Gastrocnemius medialis (tissue), 4 donors: ENCODE measurements at regions not wholly inside any gene's neighbourhood (a gene's known extent, or its start where the extent isn't known, plus 50 kb on each side); places are given as distances from the start of the nearest gene placed in this dataset.

Source experiments
- ATAC-seq, 2 donors: fragments of 150-250 bp; one replicate each; pipeline ENCODE4 v1.9.1; 2016
- DNase-seq, 2 donors: peaks; one replicate each; pipeline ENCODE4 v3.0.0-alpha.2; 2019
- H3K27ac ChIP-seq, 4 donors: fragments of 200-600 bp; sonication (generic); 1 replicate in 1 of 4; 2 replicates in 3 of 4; pipeline ENCODE4 v1.5.1; 2016 to 2018; ENCODE audit warnings: mild to moderate bottlenecking in 2 of 4, moderate library complexity in 1 of 4
- H3K27me3 ChIP-seq, 3 donors: fragments of 200-600 bp; sonication (generic) in 2 of 3; 1 replicate in 1 of 3; 2 replicates in 2 of 3; pipeline versions ENCODE4 v1.5.1 to v1.6.0; 2016 to 2019; ENCODE audit warnings: mild to moderate bottlenecking in 1 of 3, moderate library complexity in 1 of 3
- H3K36me3 ChIP-seq, 2 donors: fragments of 200-600 bp; sonication (generic) in 1 of 2; one replicate each; pipeline ENCODE4 v1.5.1; 2017 to 2018
- H3K4me1 ChIP-seq, 2 donors: fragments of 200-600 bp; sonication (generic) in 1 of 2; one replicate each; pipeline ENCODE4 v1.5.1; 2016 to 2017; ENCODE audit warnings: mild to moderate bottlenecking in 2 of 2
- H3K4me3 ChIP-seq, 4 donors: fragments of 200-600 bp; sonication (generic) in 3 of 4; 1 replicate in 1 of 4; 2 replicates in 3 of 4; pipeline ENCODE4 v1.5.1; 2016 to 2019; ENCODE audit warnings: mild to moderate bottlenecking in 2 of 4
- H3K9me3 ChIP-seq, 3 donors: fragments of 200-600 bp; sonication (generic) in 2 of 3; 1 replicate in 1 of 3; 2 replicates in 2 of 3; pipeline ENCODE4 v1.5.1; 2016 to 2019
- POLR2A ChIP-seq, 2 donors: fragments of 450-650 bp; IDR thresholded peaks; one replicate each; pipeline ENCODE4 v1.6.1; 2017; ENCODE audit warnings: antibody characterized with exemption in 2 of 2, mild to moderate bottlenecking in 2 of 2, moderate library complexity in 2 of 2
- in situ Hi-C, 4 donors: fragments of 200-750 bp; cut with MboI; loops; one replicate each; pipeline versions ENCODE4 v1.15.0 to v1.8.0; 2017; ENCODE audit warnings: low sequenced_read_pairs in 4 of 4
- intact Hi-C: fragments of 100-400 bp; cut with DNase I; formaldehyde crosslinking; loops from one replicate; pipeline ENCODE4 v1.15.1; 2023; ENCODE audit warnings: low total_unique reads
- TF ChIP-seq, protein P1 (sequence below), 5 experiments: fragments of 450-650 bp in 3 of 5; fragments of 200-600 bp in 2 of 5; sonication (generic) in 2 of 5; IDR thresholded peaks in 4 of 5; conservative IDR thresholded peaks in 1 of 5; 1 replicate in 4 of 5; 2 replicates in 1 of 5; pipeline ENCODE4 v1.5.1; 2016 to 2019; ENCODE audit warnings: antibody characterized with exemption in 5 of 5, mild to moderate bottlenecking in 3 of 5, moderate library complexity in 3 of 5

DNA sequence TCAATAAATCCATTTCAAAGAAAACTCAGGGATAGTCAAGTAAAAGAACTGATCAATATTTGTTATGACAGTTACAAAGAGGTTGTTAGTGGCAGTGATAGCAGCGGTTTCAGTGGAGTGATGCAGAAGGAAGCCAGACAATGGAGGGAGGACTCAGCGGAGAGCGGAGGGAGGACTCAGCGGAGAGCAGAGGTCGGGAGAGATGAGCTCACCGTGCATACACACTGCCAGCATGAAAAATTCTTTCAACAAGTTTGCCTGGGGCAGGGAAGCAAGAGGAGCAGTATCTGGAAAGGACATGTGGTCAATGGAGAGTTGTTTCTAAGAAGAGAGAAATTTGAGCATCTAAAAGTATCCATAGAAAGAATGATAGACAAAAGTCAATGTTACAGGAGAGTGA lies 60.9 kb upstream of the BCL11A start:
- no peaks in the 10 kb centered on the region for H3K27me3 ChIP-seq
- TF ChIP-seq, protein P1, sequence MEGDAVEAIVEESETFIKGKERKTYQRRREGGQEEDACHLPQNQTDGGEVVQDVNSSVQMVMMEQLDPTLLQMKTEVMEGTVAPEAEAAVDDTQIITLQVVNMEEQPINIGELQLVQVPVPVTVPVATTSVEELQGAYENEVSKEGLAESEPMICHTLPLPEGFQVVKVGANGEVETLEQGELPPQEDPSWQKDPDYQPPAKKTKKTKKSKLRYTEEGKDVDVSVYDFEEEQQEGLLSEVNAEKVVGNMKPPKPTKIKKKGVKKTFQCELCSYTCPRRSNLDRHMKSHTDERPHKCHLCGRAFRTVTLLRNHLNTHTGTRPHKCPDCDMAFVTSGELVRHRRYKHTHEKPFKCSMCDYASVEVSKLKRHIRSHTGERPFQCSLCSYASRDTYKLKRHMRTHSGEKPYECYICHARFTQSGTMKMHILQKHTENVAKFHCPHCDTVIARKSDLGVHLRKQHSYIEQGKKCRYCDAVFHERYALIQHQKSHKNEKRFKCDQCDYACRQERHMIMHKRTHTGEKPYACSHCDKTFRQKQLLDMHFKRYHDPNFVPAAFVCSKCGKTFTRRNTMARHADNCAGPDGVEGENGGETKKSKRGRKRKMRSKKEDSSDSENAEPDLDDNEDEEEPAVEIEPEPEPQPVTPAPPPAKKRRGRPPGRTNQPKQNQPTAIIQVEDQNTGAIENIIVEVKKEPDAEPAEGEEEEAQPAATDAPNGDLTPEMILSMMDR (IDR thresholded peaks at IDR 0.05 in 4 of 5, conservative IDR thresholded peaks at IDR 0.05 in 1 of 5): no peak
- TF ChIP-seq POLR2A (IDR thresholded peaks at IDR 0.05): no peak
- in situ Hi-C loops: no loop called here
- intact Hi-C loops: no loop called here
- DNase-seq: no peak
- H3K9me3 ChIP-seq: no peaks in the 10 kb centered on the region
- H3K4me3 ChIP-seq: no peak overlapping the region
- no peaks in the 10 kb centered on the region for H3K36me3 ChIP-seq
- no peaks in the 10 kb centered on the region for H3K4me1 ChIP-seq
- no peak for ATAC-seq
- H3K27ac ChIP-seq: no peak overlapping the region

DNA sequence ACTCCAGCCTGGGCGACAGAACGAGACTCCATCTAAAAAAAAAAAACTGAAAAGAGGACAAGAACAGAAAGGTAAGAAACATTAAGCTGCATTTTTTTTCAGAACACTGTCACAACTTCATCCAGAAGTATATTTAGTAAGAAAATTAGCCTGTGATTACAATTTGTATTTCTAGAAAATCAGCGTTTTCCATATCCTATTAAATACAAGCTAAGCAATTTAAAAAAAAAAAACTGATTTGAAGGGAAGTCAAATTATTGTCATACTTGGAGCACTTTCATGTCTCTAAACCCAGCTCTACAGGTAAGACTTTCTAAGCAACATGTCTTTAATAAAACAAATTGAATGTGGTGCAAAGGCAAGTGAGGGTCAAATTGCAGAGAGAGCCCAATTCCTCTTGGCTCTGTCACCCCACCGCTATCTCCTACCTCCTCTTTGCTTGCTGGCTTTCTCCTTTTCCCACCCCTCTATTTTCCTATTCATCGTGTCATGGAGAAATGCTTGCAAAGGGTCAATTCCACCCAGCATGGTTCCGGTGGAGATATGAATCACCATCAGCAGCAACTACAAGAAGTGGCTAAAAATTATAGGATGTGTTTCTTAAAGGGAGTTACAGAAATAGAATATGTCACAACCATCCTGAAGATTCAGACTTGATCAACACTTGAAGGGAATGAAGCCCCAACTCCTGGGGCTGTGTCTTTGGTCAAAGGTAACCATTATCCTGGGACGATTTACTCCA lies 68.4 kb upstream of the BCL11A start:
- intact Hi-C loops: no loop called here
- Histone ChIP-seq H3K9me3 (no peaks in the 10 kb centered on the region), H3K36me3 (no peaks in the 10 kb centered on the region), H3K4me1 (no peaks in the 10 kb centered on the region), H3K27me3 (peaks cover 0 to under 1% (median 0%) of the 10 kb centered on the region in 3 donors), H3K27ac (no peak overlapping the region), H3K4me3 (no peak overlapping the region)
- ATAC-seq: no peak
- in situ Hi-C loops: no loop called here
- TF ChIP-seq POLR2A (IDR thresholded peaks at IDR 0.05): no peak
- TF ChIP-seq, protein P1 (IDR thresholded peaks at IDR 0.05 in 4 of 5, conservative IDR thresholded peaks at IDR 0.05 in 1 of 5): no peak
- DNase-seq: no peak

DNA sequence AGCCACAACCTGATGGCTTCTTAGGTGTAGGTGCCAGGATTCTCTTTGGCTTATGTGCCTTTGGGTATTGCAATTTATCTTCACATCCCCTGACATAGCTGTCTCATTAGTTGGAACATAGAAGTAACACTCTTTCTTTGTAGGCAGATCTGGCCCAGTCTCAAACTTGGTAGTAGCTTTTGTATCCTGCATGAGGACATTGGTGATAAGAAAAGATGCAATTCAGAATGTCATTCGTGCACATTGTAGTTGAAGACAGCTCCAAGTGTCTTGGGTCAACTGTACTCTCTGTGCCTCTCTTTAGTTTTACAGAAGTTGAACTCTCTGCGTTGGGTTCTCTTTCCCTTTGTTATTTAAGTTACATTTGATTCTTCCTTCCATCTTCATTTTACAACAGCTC lies 69.6 kb upstream of the BCL11A start:
- H3K9me3 ChIP-seq: no peaks in the 10 kb centered on the region
- peaks cover 0 to 7% (median 0%) of the 10 kb centered on the region in 3 donors for H3K27me3 ChIP-seq
- intact Hi-C loops (no loop called here), in situ Hi-C loops (no loop called here)
- H3K4me3 ChIP-seq: no peak overlapping the region
- TF ChIP-seq POLR2A (IDR thresholded peaks at IDR 0.05): no peak
- TF ChIP-seq, protein P1 (IDR thresholded peaks at IDR 0.05 in 4 of 5, conservative IDR thresholded peaks at IDR 0.05 in 1 of 5): no peak
- H3K27ac ChIP-seq: no peak overlapping the region
- DNase-seq: no peak
- H3K36me3 ChIP-seq: no peaks in the 10 kb centered on the region
- H3K4me1 ChIP-seq: no peaks in the 10 kb centered on the region
- ATAC-seq: no peak

DNA sequence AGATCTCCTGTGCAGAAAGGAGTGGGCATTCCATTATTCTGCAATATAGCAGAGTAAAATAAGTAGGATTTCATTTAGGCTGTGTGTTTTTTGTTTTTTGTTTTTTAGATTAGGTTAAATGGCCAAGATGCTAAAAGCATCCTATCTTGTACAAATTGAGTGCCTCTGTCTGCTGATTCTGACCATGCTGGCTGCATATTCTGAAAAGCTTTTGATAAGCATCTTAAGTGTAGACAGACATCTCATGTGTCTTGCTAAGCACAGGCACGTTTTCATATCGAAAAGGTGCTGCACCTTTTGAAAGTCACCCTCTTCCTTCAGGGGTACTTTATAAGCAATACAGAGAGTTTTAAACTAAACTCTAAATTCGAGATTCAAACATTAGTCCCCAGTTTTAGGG lies 74.0 kb upstream of the BCL11A start:
- intact Hi-C loops: no loop called here
- peaks cover 0 to 7% (median 0%) of the 10 kb centered on the region in 3 donors for H3K27me3 ChIP-seq
- no peaks in the 10 kb centered on the region for H3K36me3 ChIP-seq
- no peak for ATAC-seq
- in situ Hi-C loops: no loop called here
- H3K4me3 ChIP-seq: no peak overlapping the region
- H3K4me1 ChIP-seq: no peaks in the 10 kb centered on the region
- DNase-seq: no peak
- H3K27ac ChIP-seq: no peak overlapping the region
- H3K9me3 ChIP-seq: no peaks in the 10 kb centered on the region
- TF ChIP-seq, protein P1 (IDR thresholded peaks at IDR 0.05 in 4 of 5, conservative IDR thresholded peaks at IDR 0.05 in 1 of 5): no peak
- no peak for TF ChIP-seq POLR2A (IDR thresholded peaks at IDR 0.05)

DNA sequence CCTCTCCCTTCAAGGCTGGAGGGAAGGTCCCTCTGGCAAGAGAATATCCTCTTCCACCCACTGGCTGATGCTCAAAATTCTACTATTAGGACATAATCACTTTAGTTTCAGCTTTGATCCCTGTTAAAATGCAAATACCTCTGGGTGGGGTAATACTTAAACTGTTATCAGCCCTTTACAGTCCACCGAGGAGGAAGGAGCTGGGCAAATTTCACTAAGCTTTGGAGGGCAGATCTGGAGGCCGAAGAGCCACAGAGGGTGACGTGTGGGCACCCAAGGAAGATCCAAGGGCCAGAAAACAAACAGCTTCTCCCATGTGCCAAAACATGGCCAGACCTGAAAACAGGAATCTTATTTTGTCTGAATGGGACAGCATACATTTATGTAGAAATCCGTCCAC lies 74.6 kb upstream of the BCL11A start:
- no peak for TF ChIP-seq POLR2A (IDR thresholded peaks at IDR 0.05)
- TF ChIP-seq, protein P1 (IDR thresholded peaks at IDR 0.05 in 4 of 5, conservative IDR thresholded peaks at IDR 0.05 in 1 of 5): no peak
- ATAC-seq (no peak), DNase-seq (no peak)
- in situ Hi-C loops: no loop called here
- Histone ChIP-seq H3K9me3 (no peaks in the 10 kb centered on the region), H3K4me1 (no peaks in the 10 kb centered on the region), H3K27me3 (peaks cover 0 to 7% (median 0%) of the 10 kb centered on the region in 3 donors), H3K4me3 (no peak overlapping the region), H3K27ac (no peak overlapping the region), H3K36me3 (no peaks in the 10 kb centered on the region)
- intact Hi-C loops: no loop called here
